ENCODE measurements at regions not wholly inside any gene's neighbourhood (a gene's known extent, or its start where the extent isn't known, plus 50 kb on each side); places are given as distances from the start of the nearest gene placed in this dataset.
A peak's percentile ranks its signal among the peaks of the same experiment; 100 is the strongest.

GRCh38 chr2:226424971-226425370, 374.6 kb downstream of the IRS1 start:
- DNase-seq = no peak

- DNase-seq = peak; percentile 18
Observed at GRCh38 chr2:226423498-226423960, 376.1 kb downstream of the IRS1 start.

GRCh38 chr2:226420646-226421045, 379.0 kb downstream of the IRS1 start:
- no peak for DNase-seq

GRCh38 chr2:226418521-226418920, 381.1 kb downstream of the IRS1 start:
- no peak for DNase-seq

DNA sequence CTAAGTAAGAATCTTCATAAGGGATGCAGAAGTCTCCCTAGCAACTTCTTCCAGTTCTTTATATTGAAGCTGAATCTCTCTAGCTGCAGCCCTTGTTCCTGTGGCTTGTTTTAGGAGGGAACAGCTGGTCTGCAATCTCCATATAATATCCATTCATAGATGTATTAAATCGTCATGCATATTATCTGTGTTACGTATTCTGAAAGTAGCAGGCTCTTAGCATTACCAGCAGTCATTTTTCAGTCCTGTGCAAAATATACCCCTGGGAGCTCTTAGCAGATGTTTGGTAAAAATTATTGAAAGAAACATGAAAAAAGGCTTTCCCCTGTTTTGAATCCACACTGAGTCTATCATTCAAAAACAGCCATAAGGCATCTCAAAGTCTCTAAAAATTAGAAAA, 385.3 kb downstream of the IRS1 start:
- no peak for DNase-seq

DNA sequence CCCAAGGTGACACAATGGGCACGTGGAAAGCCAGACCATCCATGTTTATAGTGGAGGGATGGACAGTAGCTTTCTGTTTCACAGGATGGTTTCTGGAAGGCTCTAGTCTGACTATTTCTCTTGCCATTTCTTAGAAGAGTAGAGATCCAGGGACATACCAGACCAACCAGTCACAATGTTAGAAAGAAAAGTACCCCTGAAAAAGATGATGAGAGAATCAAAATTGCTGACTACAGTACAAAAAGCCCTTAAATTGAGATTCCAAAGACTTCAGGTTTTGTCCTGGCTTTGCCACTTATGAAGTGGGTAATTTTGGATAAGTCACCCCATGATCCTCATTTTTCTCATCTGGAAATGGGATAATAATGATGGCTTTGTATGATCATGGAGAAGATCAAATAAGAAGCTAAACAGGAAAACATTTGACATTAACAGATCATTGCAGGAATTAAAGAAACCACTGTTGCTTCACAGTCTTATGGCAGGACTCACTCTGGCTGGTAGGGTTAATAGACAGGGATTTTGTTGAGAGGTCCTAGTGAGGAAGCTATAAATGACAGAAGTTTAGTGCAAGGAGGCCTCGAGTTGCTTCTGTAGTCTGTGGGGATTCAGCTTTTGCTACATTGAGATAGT, 386.0 kb downstream of the IRS1 start:
- no peak for DNase-seq

DNA sequence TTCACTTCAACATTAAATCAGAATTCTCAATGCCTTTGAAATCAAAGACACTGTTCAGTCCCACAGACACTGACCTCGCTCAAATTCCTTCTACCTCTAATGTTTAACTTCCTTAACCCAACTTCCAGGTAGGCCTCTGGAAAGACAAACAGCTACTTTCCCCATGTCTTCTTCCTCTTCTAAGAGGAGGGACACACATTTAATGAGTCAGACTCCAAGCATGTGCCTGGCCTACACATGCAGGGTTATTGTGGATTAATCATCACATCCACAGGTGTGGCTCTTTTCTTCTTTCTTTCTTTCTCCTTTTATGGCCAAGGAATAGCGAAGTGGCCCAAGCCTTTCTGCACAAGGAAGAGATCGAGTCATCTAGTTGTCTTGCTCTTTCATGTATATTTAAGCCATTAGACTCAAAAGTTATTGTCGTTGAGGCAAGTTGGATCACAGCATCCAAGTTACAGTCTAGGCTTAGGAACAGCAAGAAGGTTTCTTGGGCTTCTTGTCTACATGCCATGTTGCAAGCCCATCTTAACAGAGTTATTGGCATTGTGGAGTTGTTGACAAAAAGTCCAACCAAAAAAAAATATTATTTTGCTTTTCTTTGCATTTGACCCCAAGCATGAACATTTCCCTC, 387.8 kb downstream of the IRS1 start:
- DNase-seq = no peak

DNA sequence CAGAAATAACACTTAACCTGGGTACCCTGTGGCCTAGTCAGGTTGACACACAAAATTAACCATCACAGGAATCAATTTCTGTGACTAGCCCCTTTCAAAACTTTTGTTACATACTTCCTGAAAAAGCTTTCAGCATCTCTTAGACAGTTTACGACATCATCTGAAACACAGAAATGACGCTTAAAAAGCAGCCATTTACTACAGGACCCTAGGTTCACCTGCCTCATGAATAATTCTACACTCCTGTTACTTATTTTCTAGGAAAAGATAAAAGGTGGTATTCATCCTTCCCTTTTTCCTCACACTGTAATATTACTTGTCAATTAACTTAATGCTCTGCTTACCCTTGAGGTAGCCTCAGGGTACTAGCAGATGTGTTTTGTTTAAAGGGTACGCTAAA, 388.4 kb downstream of the IRS1 start:
- DNase-seq = no peak

DNA sequence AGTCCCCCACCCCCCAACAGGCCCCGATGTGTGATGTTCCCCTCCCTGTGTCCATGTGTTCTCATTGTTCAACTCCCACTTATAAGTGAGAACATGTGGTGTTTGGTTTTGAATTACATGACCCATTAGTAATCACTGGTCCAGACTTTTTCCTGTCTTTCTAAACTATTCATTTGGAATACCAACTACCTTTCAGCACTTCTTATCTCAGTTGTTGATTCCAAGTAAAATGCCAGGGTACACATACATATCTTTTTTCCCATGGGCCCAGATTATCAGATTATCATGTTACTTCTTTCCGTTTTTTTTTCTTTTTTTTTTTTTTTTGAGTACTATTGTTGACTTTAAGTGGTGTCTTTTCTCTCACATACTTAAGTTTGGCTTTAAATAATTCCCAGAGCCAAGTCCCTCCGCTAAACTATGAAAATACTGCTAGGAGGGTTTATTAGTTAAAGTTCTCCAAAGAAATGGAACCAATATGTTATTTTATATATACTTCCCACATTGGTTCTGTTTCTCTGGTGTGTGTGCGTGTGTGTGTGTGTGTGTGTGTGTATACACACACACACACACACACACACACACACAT, 389.3 kb downstream of the IRS1 start:
- no peak for DNase-seq

DNA sequence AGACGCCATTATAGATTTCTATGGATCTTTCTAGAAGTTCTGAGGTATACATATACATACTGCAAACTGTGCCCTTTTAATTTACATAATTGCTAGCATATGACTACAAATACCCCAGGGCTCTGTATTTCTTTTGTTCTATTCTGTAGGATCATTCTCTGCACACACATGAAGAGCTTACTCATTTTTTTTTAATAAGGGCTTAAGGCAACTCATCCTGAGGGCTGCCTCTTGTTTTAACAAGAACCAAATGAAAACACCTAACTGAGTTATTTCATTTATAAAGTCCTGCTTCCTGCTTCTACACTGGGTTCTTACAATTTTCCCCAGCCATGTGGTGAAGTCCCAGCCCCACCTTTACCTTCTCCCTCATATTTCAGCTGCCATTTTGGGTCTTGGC, 390.5 kb downstream of the IRS1 start:
- DNase-seq = no peak

DNA sequence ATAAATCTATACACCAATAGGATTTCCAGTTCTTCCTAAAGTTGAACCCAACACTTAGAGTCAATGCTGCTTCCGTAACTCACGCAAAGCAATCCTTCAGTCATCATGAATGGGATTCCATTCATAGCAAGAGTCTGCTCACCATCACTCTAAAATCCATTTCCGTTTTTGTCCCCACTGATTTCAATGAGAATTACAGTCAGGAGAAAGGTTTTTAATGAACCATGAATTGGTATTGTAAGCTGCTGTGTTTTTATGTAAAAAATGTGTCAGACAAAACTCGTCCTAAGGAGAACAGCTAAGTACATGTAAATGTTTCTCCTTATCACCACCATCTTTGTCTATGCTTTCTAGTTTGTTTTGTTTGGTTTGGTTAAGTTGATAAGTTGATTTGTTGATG, 391.5 kb downstream of the IRS1 start:
- no peak for DNase-seq

DNA sequence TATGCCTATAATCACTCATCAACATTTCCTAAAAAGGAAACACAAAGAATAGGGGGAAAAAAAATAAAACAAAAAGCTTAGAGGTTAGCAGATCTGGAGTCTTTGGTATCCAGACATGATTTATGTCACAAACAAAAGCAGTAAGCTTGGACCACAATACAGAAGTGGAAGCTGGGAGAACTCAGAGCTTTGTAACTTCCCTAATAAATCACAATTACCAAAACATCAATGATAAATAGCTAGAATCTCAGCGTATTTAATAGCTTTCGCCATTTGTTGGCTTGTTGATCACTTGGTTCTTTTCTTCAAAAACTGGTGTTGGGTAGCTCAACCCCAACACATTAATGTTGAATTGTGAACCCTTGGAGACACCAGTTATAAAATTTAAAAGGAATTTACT, 392.5 kb downstream of the IRS1 start:
- DNase-seq = no peak

DNA sequence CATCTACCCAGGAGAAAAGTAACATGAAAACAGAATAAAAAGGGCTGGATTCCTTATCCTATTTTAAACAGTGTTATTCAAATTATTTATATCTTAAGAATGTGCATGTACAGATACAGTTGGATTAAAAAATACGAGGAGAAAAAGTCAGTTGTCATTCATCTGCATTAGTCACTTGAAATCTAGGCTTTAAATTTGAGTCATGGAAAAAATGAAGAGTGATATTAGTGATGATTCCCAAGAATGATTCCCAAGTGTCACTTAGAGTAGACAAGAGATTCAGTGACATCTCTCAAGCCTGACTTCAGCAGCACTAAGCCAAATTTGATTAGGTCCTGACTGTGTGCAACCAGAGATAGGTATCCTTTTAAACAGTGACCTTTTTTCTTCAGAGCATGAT, 394.2 kb downstream of the IRS1 start:
- DNase-seq = no peak

DNA sequence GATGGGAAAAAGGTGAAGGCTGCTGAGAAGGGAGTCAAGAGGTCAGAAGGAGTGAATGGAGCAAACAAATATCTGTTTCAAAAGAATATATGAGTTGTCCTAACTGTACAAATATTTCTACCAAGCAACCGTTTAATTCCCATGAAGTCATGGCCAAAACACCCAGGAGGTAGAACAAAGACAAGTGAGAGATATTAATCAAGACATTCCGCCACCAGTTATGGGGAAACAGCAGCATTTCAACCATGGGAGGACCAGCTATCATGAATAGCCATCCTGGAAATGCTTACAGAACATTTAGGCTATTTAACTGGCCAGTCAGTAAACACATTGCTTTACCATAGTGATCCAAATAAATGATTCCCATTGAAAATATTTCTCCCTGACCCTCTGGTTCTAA, 396.3 kb downstream of the IRS1 start:
- DNase-seq = no peak

GRCh38 chr2:226399006-226399405, 400.6 kb downstream of the IRS1 start:
- no peak for DNase-seq

GRCh38 chr2:226398580-226398979, 401.0 kb downstream of the IRS1 start:
- no peak for DNase-seq

DNA sequence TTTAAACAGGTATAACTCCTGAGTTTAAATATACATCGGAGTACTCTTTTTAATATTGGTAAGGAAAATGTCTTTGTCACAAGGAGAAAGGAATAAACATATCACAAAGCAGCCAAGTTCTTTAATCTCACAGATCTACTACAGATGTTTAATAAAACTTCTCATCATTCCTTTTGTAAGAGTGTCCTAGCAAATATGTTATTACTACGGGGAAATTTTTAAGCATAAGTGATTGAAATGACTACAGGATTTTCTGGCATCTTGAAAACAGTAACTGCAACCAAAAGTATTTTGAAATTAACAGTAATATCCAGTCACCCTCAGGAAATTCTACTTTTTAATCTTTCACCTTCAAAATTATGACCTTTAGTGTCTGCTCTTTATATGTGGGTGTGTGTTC, 403.1 kb downstream of the IRS1 start:
- DNase-seq = no peak

- DNase-seq = no peak
Observed at GRCh38 chr2:226387499-226387942, 412.1 kb downstream of the IRS1 start.

DNA sequence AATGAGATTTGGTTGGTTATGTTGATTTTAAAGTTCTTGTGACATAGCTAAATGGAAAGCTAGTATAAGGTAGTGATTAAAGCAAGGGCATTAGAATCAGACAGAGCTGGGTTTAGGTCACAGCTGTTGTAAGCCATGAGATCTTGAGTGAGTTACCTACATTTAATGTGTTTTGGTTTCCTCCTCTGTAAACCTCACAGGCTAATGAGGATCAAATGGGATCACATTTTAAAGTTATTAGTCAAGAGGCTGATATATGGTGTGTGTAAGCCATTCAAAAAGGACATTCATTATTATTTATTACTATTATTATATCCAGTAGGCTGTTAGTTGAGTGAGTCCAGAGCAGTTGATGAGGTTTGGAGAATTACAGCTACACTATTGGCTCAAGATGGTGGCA, 416.2 kb downstream of the IRS1 start:
- no peak for DNase-seq

- DNase-seq = no peak
Observed at GRCh38 chr2:226380679-226381078, 418.9 kb downstream of the IRS1 start.

DNA sequence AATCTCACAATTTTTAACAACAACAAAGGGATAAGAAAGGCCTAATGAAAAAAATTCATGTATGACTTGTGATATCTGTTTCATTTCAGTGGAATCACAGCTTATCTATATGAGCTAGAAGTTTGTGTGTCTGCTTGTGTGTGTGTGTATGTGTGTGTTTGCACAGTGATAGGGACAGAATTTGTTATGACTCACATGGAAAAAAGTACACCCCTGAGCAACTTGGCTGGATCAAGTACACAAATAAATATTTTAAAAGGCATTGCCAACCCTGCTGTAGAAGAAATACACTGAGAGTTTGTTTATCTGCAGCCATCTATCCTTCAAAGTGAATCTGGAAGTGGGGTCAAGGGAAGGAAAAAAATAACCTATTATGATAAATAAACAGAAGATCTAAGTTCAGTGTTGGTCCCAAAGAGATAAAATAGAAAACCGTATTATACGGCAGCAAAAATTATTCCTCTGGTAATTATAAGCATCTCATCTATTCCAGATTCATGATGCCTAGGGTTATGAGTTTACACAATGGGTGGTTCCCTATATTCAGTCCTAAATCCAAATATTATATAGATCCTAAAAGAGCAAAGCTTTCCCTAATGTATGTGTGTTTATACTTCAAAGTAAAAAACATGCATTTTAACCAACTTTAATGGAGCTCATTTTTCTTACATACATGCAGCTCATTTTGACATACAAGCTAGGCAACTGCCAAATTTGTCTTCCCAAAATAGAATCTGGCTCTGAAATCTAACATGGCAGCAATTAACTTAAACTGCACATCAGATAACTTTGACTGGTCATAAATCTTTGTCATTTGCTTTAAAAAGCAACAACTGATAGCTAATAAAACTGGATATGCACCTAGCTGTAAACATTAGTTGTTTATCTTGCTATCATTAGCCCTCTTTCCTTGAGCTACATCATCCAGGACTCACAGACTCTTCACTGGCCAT, 420.6 kb downstream of the IRS1 start:
- DNase-seq = no peak

GRCh38 chr2:226376516-226377180, 423.0 kb downstream of the IRS1 start:
- DNase-seq = no peak

GRCh38 chr2:226366920-226367319, 432.7 kb downstream of the IRS1 start:
- DNase-seq = no peak

Measured in GDM1 (cell line).